IPS-NIHi7 (cell line): ENCODE measurements at regions not wholly inside any gene's neighbourhood (a gene's known extent, or its start where the extent isn't known, plus 50 kb on each side); places are given as distances from the start of the nearest gene placed in this dataset.
A peak's percentile ranks its signal among the peaks of the same experiment; 100 is the strongest.
"Not testable (repeated sequence)": the region's sequence is repeated elsewhere in the genome, so short reads cannot be mapped to it uniquely, and the experiment has no call there.

Experiments
- DNase-seq: peaks from one replicate; pipeline ENCODE4 v3.0.0; 2012; ENCODE audit warnings: mixed read lengths; ENCODE audit errors: extremely low spot score

GRCh38 chr6:80932359-80932758, 820.1 kb downstream of the TENT5A start:
- no peak for DNase-seq

- no peak for DNase-seq
Measured at GRCh38 chr6:80930376-80930775, 822.1 kb downstream of the TENT5A start.

DNA sequence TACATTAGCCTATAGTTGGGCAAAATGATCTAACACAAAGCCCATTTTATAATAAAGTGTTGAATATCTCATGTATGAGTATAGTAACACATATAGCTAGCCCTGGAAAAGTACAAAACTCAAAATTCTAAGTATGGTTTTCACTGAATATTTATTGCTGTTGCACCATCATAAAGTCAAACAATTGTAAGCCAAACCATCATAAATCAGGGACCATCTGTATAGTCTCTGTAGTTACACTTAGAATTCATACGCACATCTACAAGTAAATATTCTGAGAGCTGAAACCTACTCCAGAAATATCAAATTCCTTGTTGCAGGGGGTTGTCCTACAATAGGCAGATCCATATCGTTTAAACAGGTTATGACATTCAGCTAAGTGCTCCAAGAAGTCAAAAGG, 817.3 kb downstream of the BCKDHB start:
- DNase-seq: no peak

DNA sequence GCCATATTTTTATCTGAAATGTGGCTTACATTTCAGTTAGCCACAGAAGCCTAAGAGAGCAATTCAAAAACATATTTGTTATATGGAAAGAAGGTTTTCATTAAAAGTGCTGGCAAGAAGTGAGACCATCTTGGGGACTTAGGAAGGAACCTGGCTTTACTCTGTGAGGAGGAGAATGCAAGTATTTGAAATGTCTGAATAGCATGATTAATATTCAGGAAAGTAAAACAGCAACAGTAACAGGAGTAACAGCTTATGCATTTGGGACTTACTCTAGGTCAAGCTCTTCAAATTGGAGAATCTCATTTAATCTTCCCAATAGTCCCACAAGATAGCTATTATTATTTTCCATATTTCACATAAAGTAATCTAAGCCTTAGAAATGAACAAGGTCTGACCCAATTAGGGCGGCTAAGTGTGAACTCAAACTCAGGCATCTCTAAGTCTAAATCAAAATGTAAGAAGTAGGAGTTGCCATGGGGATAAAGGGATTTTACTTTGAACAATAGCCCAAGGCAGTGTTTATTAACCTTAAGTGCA, 816.5 kb downstream of the BCKDHB start:
- no peak for DNase-seq

- no peak for DNase-seq
Measured at GRCh38 chr6:80921861-80922460, 815.5 kb downstream of the BCKDHB start.

DNA sequence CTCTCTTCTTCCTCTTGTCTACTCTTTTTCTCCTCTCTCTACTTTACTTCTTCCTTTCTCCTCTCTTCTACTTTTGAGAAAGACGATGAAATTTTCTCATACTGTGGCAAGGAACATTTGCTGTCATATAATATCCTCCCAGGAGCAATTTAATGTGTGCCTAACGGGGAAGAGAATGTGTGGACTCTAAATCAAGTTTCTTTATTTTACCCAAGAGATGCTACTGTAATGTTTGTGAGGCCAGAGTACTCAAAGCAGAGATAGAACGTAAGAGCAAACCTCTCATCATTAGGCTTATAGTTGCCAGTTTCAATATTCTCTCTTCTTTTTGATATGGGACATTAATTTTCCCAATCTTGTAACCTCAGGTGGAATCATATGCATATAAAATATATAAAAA, 801.4 kb downstream of the BCKDHB start:
- DNase-seq: no peak

DNA sequence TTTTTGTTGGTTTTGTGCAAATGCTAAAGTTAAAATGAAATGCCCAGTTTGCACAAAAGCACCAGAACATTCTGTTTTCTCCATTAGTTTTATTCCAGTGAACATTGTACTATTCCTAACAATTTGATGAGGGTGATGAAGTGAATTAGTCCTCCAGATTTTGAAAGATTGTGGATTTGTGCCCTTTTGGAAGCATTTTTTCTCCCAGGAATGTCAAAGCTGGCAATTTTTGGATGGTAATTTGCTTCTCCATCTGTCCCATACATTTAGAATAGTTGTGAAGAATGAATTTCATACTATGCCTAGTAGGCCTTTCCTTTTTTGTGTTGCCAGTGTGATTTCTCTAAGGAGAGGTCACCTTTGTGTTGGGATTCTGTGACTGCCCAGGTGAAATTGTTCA, 797.2 kb downstream of the BCKDHB start:
- DNase-seq: no peak

DNA sequence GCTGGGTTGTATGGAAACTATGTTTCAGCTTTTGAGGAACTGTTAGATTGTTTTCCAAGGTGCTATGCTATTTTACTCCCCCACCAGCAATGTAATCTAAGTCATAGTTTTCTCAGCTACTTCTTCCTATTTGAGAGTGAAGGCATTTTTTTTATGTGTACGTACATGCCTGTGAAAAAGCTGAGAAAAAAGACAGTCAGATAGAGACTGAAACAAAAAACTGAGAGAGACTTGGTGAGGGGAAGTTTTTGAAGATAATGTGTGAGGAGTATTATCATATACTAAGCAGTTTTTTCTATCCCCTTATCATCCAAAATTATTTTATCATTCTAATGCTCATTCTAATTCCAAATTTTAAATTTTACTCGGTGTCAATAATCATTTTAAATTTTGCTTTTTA, 780.0 kb downstream of the BCKDHB start:
- no peak for DNase-seq

DNA sequence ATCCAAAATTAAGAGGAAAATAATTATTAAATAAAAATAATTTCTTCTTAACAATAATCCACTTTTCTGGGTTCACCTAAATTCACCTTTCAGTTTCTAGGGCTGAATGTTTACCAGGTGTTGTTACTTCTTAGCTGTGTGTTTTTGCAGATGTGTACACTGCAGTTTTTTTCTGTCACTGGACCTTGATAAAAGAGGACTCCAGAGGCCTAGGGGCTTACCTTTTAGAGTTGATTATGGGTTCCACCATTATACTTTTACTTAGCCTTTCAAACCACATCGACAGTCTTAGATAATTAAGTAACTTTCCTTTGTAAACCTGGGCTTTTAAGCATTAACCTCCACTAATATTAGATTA, 766.5 kb downstream of the BCKDHB start:
- DNase-seq: no peak

DNA sequence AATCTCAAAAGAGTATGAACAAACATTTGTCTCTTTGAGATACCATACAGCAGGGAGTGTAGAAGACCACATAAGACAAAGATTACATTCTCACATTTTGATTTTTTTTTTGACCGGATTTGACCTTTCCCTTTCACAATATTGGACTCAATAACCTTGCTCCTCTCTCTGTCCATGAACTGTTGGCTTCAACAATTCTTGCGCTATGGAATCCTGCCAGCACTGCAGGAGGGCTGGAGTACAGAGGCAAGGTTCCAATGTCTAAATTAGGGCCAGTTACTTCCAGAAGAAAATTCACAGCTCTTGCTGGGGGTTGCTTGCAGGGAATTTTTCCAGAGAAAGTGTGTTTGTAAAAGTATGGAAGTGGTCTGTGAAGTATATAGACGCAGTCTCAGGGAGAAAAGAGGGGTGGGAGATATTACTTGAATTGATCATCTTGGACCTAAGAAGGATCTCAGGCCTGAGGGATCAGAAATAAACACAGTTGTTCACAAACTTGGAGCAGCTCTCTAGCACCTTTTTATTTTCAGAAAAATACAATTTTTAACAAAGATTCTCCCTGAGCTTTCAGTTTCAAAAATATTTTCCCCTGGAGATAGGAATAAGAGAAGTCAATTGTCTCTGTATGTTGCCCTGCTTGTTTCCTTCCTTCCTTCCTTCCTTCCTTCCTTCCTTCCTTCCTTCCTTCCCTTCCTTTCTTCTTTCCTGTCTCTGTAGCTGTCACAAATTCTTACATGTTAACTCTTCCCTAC, 765.9 kb downstream of the BCKDHB start:
- DNase-seq: no peak

DNA sequence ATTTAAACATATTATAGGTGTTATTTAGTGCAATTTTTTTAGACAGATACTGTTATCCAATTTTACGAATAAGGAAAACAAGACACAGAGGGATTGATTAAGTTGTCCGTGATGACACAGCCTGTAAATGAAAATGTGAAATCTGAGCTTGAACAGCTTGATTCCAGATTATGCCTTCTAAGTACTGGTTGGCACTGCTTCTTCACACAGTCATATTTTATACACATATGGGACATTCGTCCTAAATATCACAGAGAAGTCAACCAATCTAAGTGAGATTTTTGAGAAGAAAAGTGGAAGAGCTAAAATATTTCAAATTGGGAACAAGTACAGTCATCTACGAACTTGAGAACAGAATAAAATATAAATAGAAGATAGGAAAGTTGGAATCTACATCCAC, 756.3 kb downstream of the BCKDHB start:
- DNase-seq: no peak

DNA sequence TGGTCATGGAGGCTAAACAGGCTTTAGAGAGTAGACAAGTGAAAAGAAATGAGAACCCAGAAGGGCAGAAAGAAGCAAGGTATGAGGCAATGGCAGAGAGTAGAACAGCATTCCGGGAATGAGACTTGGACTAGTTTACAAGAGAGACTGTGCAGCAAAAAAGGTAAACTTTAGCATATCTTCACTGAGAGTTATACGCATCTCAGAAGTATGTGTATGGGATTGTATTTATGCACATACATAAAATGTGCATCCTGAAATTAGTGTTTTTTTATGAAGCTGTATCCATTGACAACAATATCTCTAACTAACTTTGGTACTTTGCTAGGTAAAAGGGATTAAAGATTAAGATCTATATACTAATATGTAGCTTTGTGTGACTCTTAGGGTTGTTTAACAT, 753.6 kb downstream of the BCKDHB start:
- DNase-seq: no peak

- DNase-seq: not testable (repeated sequence)
Measured at GRCh38 chr6:80847973-80848372, 741.5 kb downstream of the BCKDHB start.

DNA sequence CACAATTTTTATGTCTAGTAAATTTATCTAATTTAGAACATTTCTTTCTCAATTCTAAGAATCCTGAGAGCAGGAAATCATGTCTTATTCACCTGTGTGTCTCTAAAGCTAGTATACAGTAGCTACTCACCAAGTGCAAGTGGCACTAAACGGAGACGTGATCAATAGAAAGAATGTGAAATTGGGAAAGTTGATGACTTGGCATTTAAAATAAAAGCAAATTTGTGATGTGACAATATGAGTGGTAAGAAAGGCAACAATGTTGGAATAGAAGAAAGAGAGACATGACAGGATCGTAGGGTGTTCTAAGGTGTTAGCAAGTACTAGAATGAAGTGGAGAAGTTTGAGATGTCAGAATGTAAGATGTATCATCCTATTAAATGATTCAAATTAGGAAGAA, 725.9 kb downstream of the BCKDHB start:
- no peak for DNase-seq

DNA sequence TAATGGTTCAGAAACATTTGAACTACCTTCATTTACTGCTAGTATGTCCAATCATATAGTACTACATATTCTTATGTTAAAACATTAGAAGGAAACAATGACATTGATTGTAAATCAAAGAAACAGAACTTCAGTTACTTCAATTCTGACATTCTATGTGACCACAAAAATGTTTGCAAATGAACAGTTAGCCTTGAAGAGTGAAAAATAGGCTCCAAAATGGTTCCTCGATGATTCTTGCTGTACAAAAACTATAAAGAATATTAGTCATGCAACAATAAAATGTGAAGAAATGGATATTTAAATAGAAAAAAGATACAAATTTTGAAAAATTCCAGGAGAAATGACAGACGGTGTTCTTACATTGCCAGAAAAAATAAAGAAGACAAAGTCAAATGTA, 686.9 kb downstream of the BCKDHB start:
- DNase-seq: no peak

GRCh38 chr6:80792151-80792550, 685.7 kb downstream of the BCKDHB start:
- no peak for DNase-seq

GRCh38 chr6:80789912-80790570, 683.6 kb downstream of the BCKDHB start:
- no peak for DNase-seq

DNA sequence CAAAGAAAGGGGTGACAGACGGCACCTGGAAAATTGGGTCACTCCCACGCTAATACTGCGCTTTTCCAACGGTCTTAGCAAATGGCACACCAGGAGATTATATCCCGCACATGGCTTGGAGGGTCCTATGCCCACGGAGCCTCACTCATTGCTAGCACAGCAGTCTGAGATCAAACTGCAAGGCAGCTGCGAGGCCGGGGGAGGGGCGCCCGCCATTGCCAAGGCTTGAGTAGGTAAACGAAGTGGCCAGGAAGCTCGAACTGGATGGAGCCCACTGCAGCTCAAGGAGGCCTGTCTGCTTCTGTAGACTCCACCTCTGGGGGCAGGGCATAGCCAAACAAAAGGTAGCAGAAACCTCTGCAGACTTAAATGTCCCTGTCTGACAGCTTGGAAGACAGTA, 676.8 kb downstream of the BCKDHB start:
- not testable (repeated sequence) for DNase-seq

- peak; percentile 62 for DNase-seq
Measured at GRCh38 chr6:80771941-80772340, 665.5 kb downstream of the BCKDHB start.

DNA sequence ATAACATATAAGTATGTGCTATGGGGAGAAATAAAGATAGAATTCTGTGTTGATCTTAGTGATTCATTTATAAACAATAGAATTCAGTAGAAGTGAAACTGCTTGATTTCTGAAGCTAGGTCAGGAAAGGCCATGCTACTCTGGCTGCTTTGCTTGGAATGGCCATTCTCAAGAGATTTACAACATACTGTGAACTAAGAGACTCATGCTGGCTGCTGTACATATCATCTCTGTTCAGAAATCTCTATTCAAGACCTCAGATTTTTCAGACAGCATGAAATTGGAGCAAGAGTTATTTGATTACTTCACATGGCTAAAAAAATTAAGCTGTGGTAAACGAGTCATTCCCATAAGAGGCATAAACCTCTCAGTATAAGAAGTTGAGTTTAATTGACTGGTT, 662.6 kb downstream of the BCKDHB start:
- no peak for DNase-seq

- peak; percentile 18 for DNase-seq
Measured at GRCh38 chr6:80767808-80768207, 661.3 kb downstream of the BCKDHB start.

GRCh38 chr6:80744213-80744612, 637.7 kb downstream of the BCKDHB start:
- DNase-seq: no peak

DNA sequence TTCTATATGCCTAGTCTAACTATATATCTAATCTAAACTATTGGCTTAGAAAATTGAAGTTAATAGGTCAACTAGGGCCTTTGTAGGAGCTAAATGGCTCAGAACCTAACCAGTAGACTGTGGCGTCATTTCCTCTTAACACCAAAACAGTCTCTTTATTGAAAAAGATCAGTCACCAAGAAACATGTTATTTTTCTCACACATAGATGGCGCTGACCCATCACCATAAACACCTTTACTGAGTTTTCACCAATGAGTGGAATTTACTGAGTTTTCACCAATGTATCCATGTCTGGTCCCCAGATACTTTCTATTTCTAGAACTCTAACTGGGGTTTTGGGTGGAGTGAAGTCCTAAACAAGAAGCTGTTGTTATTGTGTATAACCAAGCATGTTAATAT, 636.0 kb downstream of the BCKDHB start:
- DNase-seq: peak; percentile 19
